ACC112 (cell line): ENCODE measurements at regions not wholly inside any gene's neighbourhood (a gene's known extent, or its start where the extent isn't known, plus 50 kb on each side); places are given as distances from the start of the nearest gene placed in this dataset.

Experiments
- H2AFZ ChIP-seq: fragments of 200-600 bp; sonication (generic); one replicate; pipeline ENCODE4 v1.6.0; 2017; ENCODE audit warnings: antibody characterized with exemption, low read length; ENCODE audit not compliant: unreplicated experiment
- H3K27ac ChIP-seq: fragments of 200-600 bp; sonication (generic); 2 replicates; pipeline ENCODE4 v1.5.1; 2014; ENCODE audit warnings: low read depth, mild to moderate bottlenecking, antibody characterized with exemption, low read length, moderate library complexity
- H3K27me3 ChIP-seq: fragments of 200-600 bp; sonication (generic); 2 replicates; pipeline ENCODE4 v1.6.1; 2014; ENCODE audit warnings: mild to moderate bottlenecking, antibody characterized with exemption, low read length, moderate library complexity, mixed read lengths; ENCODE audit not compliant: insufficient read depth
- H3K36me3 ChIP-seq: fragments of 200-600 bp; sonication (generic); 2 replicates; pipeline ENCODE4 v1.6.1; 2016; ENCODE audit warnings: mild to moderate bottlenecking, antibody characterized with exemption, low read length, moderate library complexity, mixed read lengths; ENCODE audit not compliant: insufficient read depth
- H3K4me1 ChIP-seq: fragments of 200-600 bp; sonication (generic); one replicate; pipeline ENCODE4 v1.6.1; 2016; ENCODE audit warnings: low read length, mixed read lengths; ENCODE audit not compliant: insufficient read depth, unreplicated experiment, control insufficient read depth
- H3K4me3 ChIP-seq: fragments of 200-600 bp; sonication (generic); 2 replicates; pipeline ENCODE4 v1.5.1; 2014; ENCODE audit warnings: mild to moderate bottlenecking, low read depth, low read length
- H3K79me2 ChIP-seq: fragments of 200-600 bp; sonication (generic); one replicate; pipeline ENCODE4 v1.6.0; 2016; ENCODE audit warnings: low read length; ENCODE audit not compliant: control insufficient read depth, unreplicated experiment, insufficient read depth

- no peaks in the 10 kb centered on the region for H3K27me3 ChIP-seq
- H3K4me3 ChIP-seq: no peak overlapping the region
- H3K79me2 ChIP-seq: no peaks in the 10 kb centered on the region
- no peak overlapping the region for H2AFZ ChIP-seq
- H3K36me3 ChIP-seq: no peaks in the 10 kb centered on the region
- H3K27ac ChIP-seq: no peak overlapping the region
- H3K4me1 ChIP-seq: peaks cover 46% of the 10 kb centered on the region
Measured at GRCh38 chr6:104640761-104641160, 219.0 kb downstream of the HACE1 start.

GRCh38 chr6:104640150-104640700 lies 219.5 kb downstream of the HACE1 start:
- Histone ChIP-seq H3K27ac (peak overlapping the region; percentile 91), H3K36me3 (no peaks in the 10 kb centered on the region), H3K4me3 (no peak overlapping the region), H3K79me2 (no peaks in the 10 kb centered on the region), H3K4me1 (peaks cover 46% of the 10 kb centered on the region), H2AFZ (peak overlapping the region; percentile 54), H3K27me3 (no peaks in the 10 kb centered on the region)

- no peaks in the 10 kb centered on the region for H3K79me2 ChIP-seq
- no peaks in the 10 kb centered on the region for H3K27me3 ChIP-seq
- H3K4me1 ChIP-seq: peaks cover 46% of the 10 kb centered on the region
- H3K36me3 ChIP-seq: no peaks in the 10 kb centered on the region
- H3K27ac ChIP-seq: peak overlapping the region; percentile 91
- H2AFZ ChIP-seq: no peak overlapping the region
- no peak overlapping the region for H3K4me3 ChIP-seq
Measured at GRCh38 chr6:104639668-104640067, 220.1 kb downstream of the HACE1 start.

GRCh38 chr6:104638841-104639290 lies 220.9 kb downstream of the HACE1 start:
- H2AFZ ChIP-seq: peak overlapping the region; percentile 70
- H3K36me3 ChIP-seq: no peaks in the 10 kb centered on the region
- peak overlapping the region; percentile 91 for H3K27ac ChIP-seq
- peaks cover 40% of the 10 kb centered on the region for H3K4me1 ChIP-seq
- H3K79me2 ChIP-seq: no peaks in the 10 kb centered on the region
- H3K4me3 ChIP-seq: peak overlapping the region; percentile 28; the same call in 1 of the 2 replicates
- no peaks in the 10 kb centered on the region for H3K27me3 ChIP-seq

GRCh38 chr6:104633125-104633524 lies 226.6 kb downstream of the HACE1 start:
- no peak overlapping the region for H2AFZ ChIP-seq
- H3K4me3 ChIP-seq: no peak overlapping the region

GRCh38 chr6:104632588-104632987 lies 227.1 kb downstream of the HACE1 start:
- Histone ChIP-seq H3K27ac (no peak overlapping the region), H3K36me3 (no peaks in the 10 kb centered on the region), H3K4me1 (no peaks in the 10 kb centered on the region), H2AFZ (no peak overlapping the region), H3K27me3 (no peaks in the 10 kb centered on the region), H3K79me2 (no peaks in the 10 kb centered on the region), H3K4me3 (no peak overlapping the region)

More at GRCh38 chr6:104633125-104633524, 226.6 kb downstream of the HACE1 start:
- Histone ChIP-seq H3K36me3 (no peaks in the 10 kb centered on the region), H3K27me3 (no peaks in the 10 kb centered on the region), H3K79me2 (no peaks in the 10 kb centered on the region), H3K27ac (no peak overlapping the region), H3K4me1 (peaks cover 5% of the 10 kb centered on the region)

- Histone ChIP-seq H3K4me3 (no peak overlapping the region), H3K27me3 (no peaks in the 10 kb centered on the region), H3K36me3 (no peaks in the 10 kb centered on the region), H3K4me1 (peaks cover 6% of the 10 kb centered on the region), H3K79me2 (no peaks in the 10 kb centered on the region), H3K27ac (no peak overlapping the region), H2AFZ (no peak overlapping the region)
Measured at GRCh38 chr6:104630955-104631354, 228.8 kb downstream of the HACE1 start.

- H2AFZ ChIP-seq: no peak overlapping the region
- no peak overlapping the region for H3K4me3 ChIP-seq
- H3K36me3 ChIP-seq: no peaks in the 10 kb centered on the region
- no peaks in the 10 kb centered on the region for H3K27me3 ChIP-seq
- H3K4me1 ChIP-seq: peaks cover 10% of the 10 kb centered on the region
- no peaks in the 10 kb centered on the region for H3K79me2 ChIP-seq
- H3K27ac ChIP-seq: no peak overlapping the region
Measured at GRCh38 chr6:104630522-104630921, 229.2 kb downstream of the HACE1 start.

GRCh38 chr6:104629826-104630225 lies 229.9 kb downstream of the HACE1 start:
- Histone ChIP-seq H3K4me3 (no peak overlapping the region), H2AFZ (no peak overlapping the region), H3K27ac (no peak overlapping the region), H3K27me3 (no peaks in the 10 kb centered on the region), H3K79me2 (no peaks in the 10 kb centered on the region), H3K4me1 (peaks cover 15% of the 10 kb centered on the region), H3K36me3 (no peaks in the 10 kb centered on the region)

GRCh38 chr6:104625536-104625935 lies 234.2 kb downstream of the HACE1 start:
- H2AFZ ChIP-seq: no peak overlapping the region
- peaks cover 15% of the 10 kb centered on the region for H3K4me1 ChIP-seq
- no peaks in the 10 kb centered on the region for H3K36me3 ChIP-seq
- H3K27me3 ChIP-seq: no peaks in the 10 kb centered on the region
- no peak overlapping the region; the same call in 1 of the 2 replicates for H3K4me3 ChIP-seq
- H3K27ac ChIP-seq: peak overlapping the region; percentile 52
- no peaks in the 10 kb centered on the region for H3K79me2 ChIP-seq

- Histone ChIP-seq H3K36me3 (no peaks in the 10 kb centered on the region), H3K4me3 (no peak overlapping the region), H3K27me3 (no peaks in the 10 kb centered on the region), H2AFZ (no peak overlapping the region), H3K27ac (no peak overlapping the region), H3K79me2 (no peaks in the 10 kb centered on the region), H3K4me1 (peaks cover 15% of the 10 kb centered on the region)
Measured at GRCh38 chr6:104623052-104623690, 236.5 kb downstream of the HACE1 start.
